ENCODE measurements at regions not wholly inside any gene's neighbourhood (a gene's known extent, or its start where the extent isn't known, plus 50 kb on each side); places are given as distances from the start of the nearest gene placed in this dataset.
A peak's percentile ranks its signal among the peaks of the same experiment; 100 is the strongest.

- Mint-ChIP-seq H3K27me3 (ENCODE audit: low read depth, unreplicated experiment) (no peaks in the 10 kb centered on the region), H3K4me1 (ENCODE audit: low read depth, unreplicated experiment) (peaks cover 13% of the 10 kb centered on the region), H3K36me3 (ENCODE audit: low read depth, unreplicated experiment) (no peaks in the 10 kb centered on the region), H3K4me3 (ENCODE audit: unreplicated experiment) (no peak overlapping the region), H3K27ac (ENCODE audit: unreplicated experiment) (no peak overlapping the region), H3K9me3 (ENCODE audit: unreplicated experiment) (no peaks in the 10 kb centered on the region)
- TF ChIP-seq EZH2 (IDR thresholded peaks at IDR 0.05; ENCODE audit: insufficient read depth, low read length), result no peak
- no peak for TF ChIP-seq CTCF (IDR thresholded peaks at IDR 0.05; ENCODE audit: insufficient read depth, low read depth, low read length)
- no peaks in the 10 kb centered on the region for H4K20me1 ChIP-seq (ENCODE audit: insufficient read depth, low read length)
- peaks cover 5% of the 10 kb centered on the region for H3K4me1 ChIP-seq (ENCODE audit: insufficient read depth, low read length)
- no peaks in the 10 kb centered on the region for H3K79me2 ChIP-seq (ENCODE audit: insufficient read depth, low read length)
- H3K27me3 ChIP-seq (ENCODE audit: insufficient read depth, low read length), result no peaks in the 10 kb centered on the region
- H3K4me2 ChIP-seq (ENCODE audit: low read length), result peak overlapping the region; percentile 39
- no peak overlapping the region for H3K27ac ChIP-seq (ENCODE audit: low read depth, low read length)
- FAIRE-seq (no peak), DNase-seq (ENCODE audit: low read depth) (peak; percentile 29)
- no peak overlapping the region for H2AFZ ChIP-seq (ENCODE audit: low read depth, low read length)
- H3K36me3 ChIP-seq (ENCODE audit: insufficient read depth, low read length), result no peaks in the 10 kb centered on the region
- no peak overlapping the region for H3K4me3 ChIP-seq (ENCODE audit: insufficient read depth, low read depth, low read length)
- H3K9ac ChIP-seq (ENCODE audit: low read length), result no peak overlapping the region
- H3K9me3 ChIP-seq (ENCODE audit: insufficient read depth, low read depth, low read length), result no peaks in the 10 kb centered on the region
Measured at GRCh38 chrX:16319929-16320328, 152.6 kb downstream of the MAGEB17 start.

GRCh38 chrX:16320765-16321355 is 153.6 kb downstream of the MAGEB17 start:
- H3K27ac ChIP-seq (ENCODE audit: low read depth, low read length), result peak overlapping the region; percentile 58
- H4K20me1 ChIP-seq (ENCODE audit: insufficient read depth, low read length), result no peaks in the 10 kb centered on the region
- DNase-seq (ENCODE audit: low read depth) (peak; percentile 71), FAIRE-seq (no peak)
- no peak for TF ChIP-seq CTCF (IDR thresholded peaks at IDR 0.05; ENCODE audit: insufficient read depth, low read depth, low read length)
- TF ChIP-seq EZH2 (IDR thresholded peaks at IDR 0.05; ENCODE audit: insufficient read depth, low read length), result no peak
- Mint-ChIP-seq H3K4me3 (ENCODE audit: unreplicated experiment) (no peak overlapping the region), H3K36me3 (ENCODE audit: low read depth, unreplicated experiment) (no peaks in the 10 kb centered on the region), H3K27me3 (ENCODE audit: low read depth, unreplicated experiment) (no peaks in the 10 kb centered on the region), H3K27ac (ENCODE audit: unreplicated experiment) (peak overlapping the region; percentile 62), H3K4me1 (ENCODE audit: low read depth, unreplicated experiment) (peaks cover 13% of the 10 kb centered on the region), H3K9me3 (ENCODE audit: unreplicated experiment) (no peaks in the 10 kb centered on the region)
- peak overlapping the region; percentile 39 for H3K4me2 ChIP-seq (ENCODE audit: low read length)
- H3K4me3 ChIP-seq (ENCODE audit: insufficient read depth, low read depth, low read length), result no peak overlapping the region
- H3K9ac ChIP-seq (ENCODE audit: low read length), result no peak overlapping the region
- no peaks in the 10 kb centered on the region for H3K27me3 ChIP-seq (ENCODE audit: insufficient read depth, low read length)
- no peaks in the 10 kb centered on the region for H3K9me3 ChIP-seq (ENCODE audit: insufficient read depth, low read depth, low read length)
- H3K79me2 ChIP-seq (ENCODE audit: insufficient read depth, low read length), result no peaks in the 10 kb centered on the region
- no peak overlapping the region for H2AFZ ChIP-seq (ENCODE audit: low read depth, low read length)
- no peaks in the 10 kb centered on the region for H3K36me3 ChIP-seq (ENCODE audit: insufficient read depth, low read length)
- peaks cover 5% of the 10 kb centered on the region for H3K4me1 ChIP-seq (ENCODE audit: insufficient read depth, low read length)

- Mint-ChIP-seq H3K4me1 (ENCODE audit: low read depth, unreplicated experiment) (no peaks in the 10 kb centered on the region), H3K9me3 (ENCODE audit: unreplicated experiment) (no peaks in the 10 kb centered on the region), H3K36me3 (ENCODE audit: low read depth, unreplicated experiment) (no peaks in the 10 kb centered on the region), H3K4me3 (ENCODE audit: unreplicated experiment) (no peak overlapping the region), H3K27me3 (ENCODE audit: low read depth, unreplicated experiment) (no peaks in the 10 kb centered on the region), H3K27ac (ENCODE audit: unreplicated experiment) (no peak overlapping the region)
- H3K4me1 ChIP-seq (ENCODE audit: insufficient read depth, low read length), result no peaks in the 10 kb centered on the region
- H3K4me2 ChIP-seq (ENCODE audit: low read length), result no peak overlapping the region
- no peak overlapping the region for H2AFZ ChIP-seq (ENCODE audit: low read depth, low read length)
- H3K4me3 ChIP-seq (ENCODE audit: insufficient read depth, low read depth, low read length), result no peak overlapping the region
- TF ChIP-seq CTCF (IDR thresholded peaks at IDR 0.05; ENCODE audit: insufficient read depth, low read depth, low read length) (no peak), EZH2 (IDR thresholded peaks at IDR 0.05; ENCODE audit: insufficient read depth, low read length) (no peak)
- H3K27ac ChIP-seq (ENCODE audit: low read depth, low read length), result no peak overlapping the region
- FAIRE-seq, result no peak
- H3K9me3 ChIP-seq (ENCODE audit: insufficient read depth, low read depth, low read length), result no peaks in the 10 kb centered on the region
- H3K27me3 ChIP-seq (ENCODE audit: insufficient read depth, low read length), result no peaks in the 10 kb centered on the region
- no peaks in the 10 kb centered on the region for H4K20me1 ChIP-seq (ENCODE audit: insufficient read depth, low read length)
- no peak for DNase-seq (ENCODE audit: low read depth)
- no peaks in the 10 kb centered on the region for H3K79me2 ChIP-seq (ENCODE audit: insufficient read depth, low read length)
- no peak overlapping the region for H3K9ac ChIP-seq (ENCODE audit: low read length)
- no peaks in the 10 kb centered on the region for H3K36me3 ChIP-seq (ENCODE audit: insufficient read depth, low read length)
Measured at GRCh38 chrX:16333453-16333852, 166.2 kb downstream of the MAGEB17 start.

Data from astrocyte (in vitro differentiated cells and primary cell).